ENCODE measurements at regions not wholly inside any gene's neighbourhood (a gene's known extent, or its start where the extent isn't known, plus 50 kb on each side); places are given as distances from the start of the nearest gene placed in this dataset.

GRCh38 chr22:22408731-22409696 is 99.5 kb downstream of the ZNF280B start:
- Histone ChIP-seq H3K27ac (ENCODE audit: extremely low read length, insufficient read depth, low read length) (no peak overlapping the region), H3K4me2 (ENCODE audit: low read depth, low read length) (peak overlapping the region; percentile 23; the same call in 1 of the 2 replicates), H3K4me3 (replicated peaks in 1 of 3; ENCODE audit: insufficient read depth in 1 of 3, low read depth in 2 of 3, low read length in 3 of 3) (no peak overlapping the region), H4K20me1 (ENCODE audit: insufficient read depth, low read length) (no peaks in the 10 kb centered on the region), H3K36me3 (replicated peaks in 1 of 2; ENCODE audit: control insufficient read depth in 1 of 2, insufficient read depth in 2 of 2, low read length in 2 of 2) (no peaks in the 10 kb centered on the region), H3K27me3 (ENCODE audit: control insufficient read depth in 1 of 2, insufficient read depth in 2 of 2, low read length in 2 of 2) (peaks cover 0 to 35% of the 10 kb centered on the region in 2 experiments; a peak in 3 of 5 replicates), H3K79me2 (ENCODE audit: insufficient read depth, low read length) (no peaks in the 10 kb centered on the region), H2AFZ (ENCODE audit: low read length) (no peak overlapping the region), H3K9me3 (ENCODE audit: low read length) (no peaks in the 10 kb centered on the region), H3K4me1 (ENCODE audit: insufficient read depth, low read length) (no peaks in the 10 kb centered on the region), H3K9ac (ENCODE audit: insufficient read depth, low read depth, low read length) (no peak overlapping the region)
- FAIRE-seq (peak; percentile 76), DNase-seq (ENCODE audit: low spot score) (peak; percentile 45), ATAC-seq (peak; percentile 99)
- no TSS peak for BruUV-seq (replicated peaks)
- WGBS (ENCODE audit: low lambda C conversion rate) = 0% methylated on average over 8 of the region's 14 CpGs
- POLR2A ChIA-PET = no interaction called here
- intact Hi-C loops (cut with micrococcal nuclease; ENCODE audit: unreplicated experiment) (no loop called here), in situ Hi-C loops (cut with HindIII; ENCODE audit: extremely low pct_ligation_motif_present, low pct_unique_long_range_greater_than_20kb) (no loop called here)
- TF ChIP-seq SMC3 (IDR thresholded peaks at IDR 0.05; ENCODE audit: low read length) (peak; percentile 68; the same call in 1 of the 2 replicates), STAG1 (CRISPR knock-in tag; IDR thresholded peaks at IDR 0.05) (peak; percentile 69), CTCF (CRISPR knock-in tag; IDR thresholded peaks at IDR 0.05) (peak; percentile 89), DDIT3 (CRISPR knock-in tag; IDR thresholded peaks at IDR 0.05) (no peak), TEAD3 (CRISPR knock-in tag; optimal IDR thresholded peaks at IDR 0.05; ENCODE audit: borderline replicate concordance) (peak; percentile 42), RAD21 (CRISPR knock-in tag; IDR thresholded peaks at IDR 0.05) (peak; percentile 52; the same call in 1 of the 2 replicates), HMGXB4 (CRISPR knock-in tag; IDR thresholded peaks at IDR 0.05; ENCODE audit: borderline replicate concordance in 1 of 2, low read depth in 1 of 2) (0 out of 4 replicates have a peak, but pooled peaks of 1 of the 2 experiments have one; percentile 28), ZNF24 (IDR thresholded peaks at IDR 0.05) (no peak)
- CTCF ChIA-PET (ENCODE audit: low intra/inter-chr PET ratio, low total read pairs) = interaction anchor here (1.0 to 1.7 kb wide), 2 partner anchors 22 to 28 kb away, joined by 3 to 5 read pairs; no protein-coding TSS in a partner anchor

Data from HepG2 (cell line).